ENCODE measurements at regions not wholly inside any gene's neighbourhood (a gene's known extent, or its start where the extent isn't known, plus 50 kb on each side); places are given as distances from the start of the nearest gene placed in this dataset.

- no peaks in the 10 kb centered on the region for H3K36me3 ChIP-seq
- no peaks in the 10 kb centered on the region for H3K9me3 ChIP-seq
- intact Hi-C loops (cut with DNase I; ENCODE audit: low total_unique reads) = no loop called here
- H3K27ac ChIP-seq = no peak overlapping the region
- H3K27me3 ChIP-seq = no peaks in the 10 kb centered on the region
- no peak for TF ChIP-seq POLR2A (IDR thresholded peaks at IDR 0.05)
- no peak for TF ChIP-seq POLR2AphosphoS5 (IDR thresholded peaks at IDR 0.05)
- no peak for TF ChIP-seq CTCF (IDR thresholded peaks at IDR 0.05)
- peak in 1 of 2 donors; percentile 72 for DNase-seq (ENCODE audit: low spot score in 2 of 2)
- no peaks in the 10 kb centered on the region for H3K4me1 ChIP-seq
- H3K4me3 ChIP-seq = no peak overlapping the region
Measured at GRCh38 chr4:72631296-72631695, 62.3 kb upstream of the ADAMTS3 start.

GRCh38 chr4:72629540-72629939 lies 60.5 kb upstream of the ADAMTS3 start:
- Histone ChIP-seq H3K9me3 (no peaks in the 10 kb centered on the region), H3K4me3 (no peak overlapping the region), H3K27me3 (no peaks in the 10 kb centered on the region), H3K27ac (no peak overlapping the region), H3K4me1 (no peaks in the 10 kb centered on the region), H3K36me3 (no peaks in the 10 kb centered on the region)
- no peak for DNase-seq (ENCODE audit: low spot score in 2 of 2)
- intact Hi-C loops (cut with DNase I; ENCODE audit: low total_unique reads) = no loop called here
- no peak for TF ChIP-seq POLR2AphosphoS5 (IDR thresholded peaks at IDR 0.05)
- no peak for TF ChIP-seq CTCF (IDR thresholded peaks at IDR 0.05)
- TF ChIP-seq POLR2A (IDR thresholded peaks at IDR 0.05) = no peak

GRCh38 chr4:72627723-72628122 lies 58.7 kb upstream of the ADAMTS3 start:
- Histone ChIP-seq H3K9me3 (no peaks in the 10 kb centered on the region), H3K27me3 (no peaks in the 10 kb centered on the region), H3K4me1 (no peaks in the 10 kb centered on the region), H3K27ac (no peak overlapping the region), H3K4me3 (no peak overlapping the region), H3K36me3 (no peaks in the 10 kb centered on the region)
- intact Hi-C loops (cut with DNase I; ENCODE audit: low total_unique reads) = no loop called here
- TF ChIP-seq CTCF (IDR thresholded peaks at IDR 0.05) = no peak
- TF ChIP-seq POLR2A (IDR thresholded peaks at IDR 0.05) = no peak
- no peak for TF ChIP-seq POLR2AphosphoS5 (IDR thresholded peaks at IDR 0.05)
- DNase-seq (ENCODE audit: low spot score in 2 of 2) = no peak

Data from breast epithelium (tissue), 4 donors.